Hepatocyte (in vitro differentiated cells): ENCODE measurements at regions not wholly inside any gene's neighbourhood (a gene's known extent, or its start where the extent isn't known, plus 50 kb on each side); places are given as distances from the start of the nearest gene placed in this dataset.

Experiments
- DNase-seq: peaks from one replicate; pipeline ENCODE4 v3.0.0-alpha.2; 2016; ENCODE audit warnings: low spot score
- H2AFZ ChIP-seq: fragments of 200-600 bp; sonication (generic); 2 replicates; pipeline ENCODE4 v1.6.0; 2016; ENCODE audit warnings: antibody characterized with exemption, mild to moderate bottlenecking
- H3K27ac ChIP-seq: fragments of 200-600 bp; sonication (generic); 2 replicates; pipeline ENCODE4 v1.5.1; 2016; ENCODE audit warnings: mild to moderate bottlenecking
- H3K27me3 ChIP-seq: fragments of 200-600 bp; sonication (generic); 2 replicates; pipeline ENCODE4 v1.6.1; 2016
- H3K36me3 ChIP-seq: fragments of 200-600 bp; sonication (generic); replicated peaks from 2 replicates; pipeline ENCODE4 v1.5.1; 2016; ENCODE audit warnings: low read depth; ENCODE audit not compliant: insufficient read depth
- H3K4me1 ChIP-seq: fragments of 200-600 bp; sonication (generic); 2 replicates; pipeline ENCODE4 v1.5.1; 2016; ENCODE audit warnings: mild to moderate bottlenecking, moderate library complexity; ENCODE audit not compliant: insufficient read depth
- H3K4me2 ChIP-seq: fragments of 200-600 bp; sonication (generic); 2 replicates; pipeline ENCODE4 v1.6.0; 2016
- H3K4me3 ChIP-seq: fragments of 200-600 bp; sonication (generic); 2 replicates; pipeline ENCODE4 v1.5.1; 2016; ENCODE audit warnings: mild to moderate bottlenecking
- H3K79me2 ChIP-seq: fragments of 200-600 bp; sonication (generic); 2 replicates; pipeline ENCODE4 v1.6.0; 2017; ENCODE audit warnings: mild to moderate bottlenecking
- H3K9me2 ChIP-seq: fragments of 200-600 bp; sonication (generic); replicated peaks from 2 replicates; pipeline ENCODE4 v1.6.0; 2017; ENCODE audit warnings: mild to moderate bottlenecking; ENCODE audit not compliant: insufficient read depth
- H3K9me3 ChIP-seq: fragments of 200-600 bp; sonication (generic); 2 replicates; pipeline ENCODE4 v1.5.1; 2016; ENCODE audit warnings: low read depth, mild to moderate bottlenecking
- H4K20me1 ChIP-seq: fragments of 200-600 bp; sonication (generic); 2 replicates; pipeline ENCODE4 v1.6.0; 2016; ENCODE audit warnings: mild to moderate bottlenecking; ENCODE audit not compliant: insufficient read depth, poor library complexity, severe bottlenecking
- EZH2 ChIP-seq: fragments of 200-600 bp; sonication (generic); IDR thresholded peaks from 2 replicates; pipeline ENCODE4 v1.6.1; 2016; ENCODE audit warnings: antibody characterized with exemption, mild to moderate bottlenecking, borderline replicate concordance
- EZH2phosphoT487 ChIP-seq: fragments of 200-600 bp; sonication (generic); IDR thresholded peaks from one replicate; pipeline ENCODE4 v1.6.1; 2018; ENCODE audit warnings: antibody characterized with exemption, mild to moderate bottlenecking, low read depth, moderate library complexity; ENCODE audit not compliant: unreplicated experiment, severe bottlenecking
- WGBS: methylation state at CpG from one replicate; pipeline ENCODE4 v1.1.6; 2016; ENCODE audit warnings: low lambda C conversion rate; ENCODE audit errors: missing lambda C conversion rate; 5-methylcytosine and 5-hydroxymethylcytosine counted together
- TF ChIP-seq, protein P1 (sequence below): fragments of 200-600 bp; sonication (generic); IDR thresholded peaks from 2 replicates; pipeline ENCODE4 v1.5.1; 2016; ENCODE audit warnings: antibody characterized with exemption, mild to moderate bottlenecking; ENCODE audit not compliant: poor library complexity

DNA sequence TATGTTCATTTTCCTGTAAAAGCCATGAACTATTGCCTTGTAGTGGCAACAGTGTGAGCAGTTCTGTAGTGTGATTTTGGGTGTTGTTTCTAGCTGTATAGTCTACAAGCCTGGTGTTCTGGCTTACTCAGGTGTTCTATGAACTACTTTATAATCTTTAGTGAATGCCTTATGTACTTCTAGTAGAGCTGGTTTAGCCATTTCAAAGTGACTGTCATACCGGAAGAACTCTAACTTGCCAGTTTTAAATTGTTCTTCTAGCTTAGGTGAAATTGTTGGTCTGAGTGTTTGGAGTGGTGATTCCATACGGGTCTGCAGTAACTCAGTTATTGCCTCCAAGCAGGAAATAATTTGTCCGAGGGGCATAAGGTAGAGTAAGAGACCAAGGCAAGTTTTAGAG is 150.2 kb upstream of the ZNF184 start:
- Histone ChIP-seq H3K9me2 (no peaks in the 10 kb centered on the region), H3K36me3 (no peaks in the 10 kb centered on the region), H4K20me1 (no peaks in the 10 kb centered on the region), H3K4me3 (no peak overlapping the region), H3K4me2 (no peak overlapping the region), H3K27me3 (peaks cover 5% of the 10 kb centered on the region), H3K9me3 (no peaks in the 10 kb centered on the region), H3K79me2 (no peaks in the 10 kb centered on the region), H2AFZ (no peak overlapping the region), H3K4me1 (no peaks in the 10 kb centered on the region), H3K27ac (no peak overlapping the region)
- 74% methylated on average over 3 of the region's 3 CpGs for WGBS
- no peak for DNase-seq
- no peak for TF ChIP-seq EZH2
- TF ChIP-seq, protein P1, sequence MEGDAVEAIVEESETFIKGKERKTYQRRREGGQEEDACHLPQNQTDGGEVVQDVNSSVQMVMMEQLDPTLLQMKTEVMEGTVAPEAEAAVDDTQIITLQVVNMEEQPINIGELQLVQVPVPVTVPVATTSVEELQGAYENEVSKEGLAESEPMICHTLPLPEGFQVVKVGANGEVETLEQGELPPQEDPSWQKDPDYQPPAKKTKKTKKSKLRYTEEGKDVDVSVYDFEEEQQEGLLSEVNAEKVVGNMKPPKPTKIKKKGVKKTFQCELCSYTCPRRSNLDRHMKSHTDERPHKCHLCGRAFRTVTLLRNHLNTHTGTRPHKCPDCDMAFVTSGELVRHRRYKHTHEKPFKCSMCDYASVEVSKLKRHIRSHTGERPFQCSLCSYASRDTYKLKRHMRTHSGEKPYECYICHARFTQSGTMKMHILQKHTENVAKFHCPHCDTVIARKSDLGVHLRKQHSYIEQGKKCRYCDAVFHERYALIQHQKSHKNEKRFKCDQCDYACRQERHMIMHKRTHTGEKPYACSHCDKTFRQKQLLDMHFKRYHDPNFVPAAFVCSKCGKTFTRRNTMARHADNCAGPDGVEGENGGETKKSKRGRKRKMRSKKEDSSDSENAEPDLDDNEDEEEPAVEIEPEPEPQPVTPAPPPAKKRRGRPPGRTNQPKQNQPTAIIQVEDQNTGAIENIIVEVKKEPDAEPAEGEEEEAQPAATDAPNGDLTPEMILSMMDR: no peak
- no peak for TF ChIP-seq EZH2phosphoT487

DNA sequence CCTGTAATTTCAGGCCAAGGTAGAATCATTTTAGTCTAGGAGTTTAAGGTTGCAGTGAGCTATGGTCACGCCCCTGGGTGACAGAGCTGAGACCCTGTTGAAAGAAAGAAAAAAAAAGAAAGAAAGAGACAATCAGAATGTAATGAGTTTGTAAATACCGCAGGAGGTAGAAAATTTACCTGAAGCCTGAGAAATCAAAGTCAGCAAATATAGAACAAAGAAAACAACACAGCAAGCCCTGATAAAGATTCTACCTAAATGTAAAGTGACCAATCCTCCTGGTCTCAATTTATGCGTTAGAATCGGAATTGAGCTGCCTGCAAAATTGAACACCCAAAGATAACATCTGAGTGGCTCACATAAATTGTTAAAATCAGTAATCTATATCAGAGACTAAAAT is 146.5 kb upstream of the ZNF184 start:
- no peaks in the 10 kb centered on the region for H3K9me2 ChIP-seq
- TF ChIP-seq EZH2 (no peak), EZH2phosphoT487 (no peak)
- TF ChIP-seq, protein P1: no peak
- no peaks in the 10 kb centered on the region for H3K79me2 ChIP-seq
- H3K4me3 ChIP-seq: no peak overlapping the region
- no peak overlapping the region for H2AFZ ChIP-seq
- no peaks in the 10 kb centered on the region for H3K4me1 ChIP-seq
- no peaks in the 10 kb centered on the region for H3K9me3 ChIP-seq
- H3K27ac ChIP-seq: no peak overlapping the region
- no peaks in the 10 kb centered on the region for H3K36me3 ChIP-seq
- H3K4me2 ChIP-seq: no peak overlapping the region
- WGBS: 47% methylated on average over 4 of the region's 4 CpGs
- peaks cover 5% of the 10 kb centered on the region for H3K27me3 ChIP-seq
- H4K20me1 ChIP-seq: no peaks in the 10 kb centered on the region
- no peak for DNase-seq

DNA sequence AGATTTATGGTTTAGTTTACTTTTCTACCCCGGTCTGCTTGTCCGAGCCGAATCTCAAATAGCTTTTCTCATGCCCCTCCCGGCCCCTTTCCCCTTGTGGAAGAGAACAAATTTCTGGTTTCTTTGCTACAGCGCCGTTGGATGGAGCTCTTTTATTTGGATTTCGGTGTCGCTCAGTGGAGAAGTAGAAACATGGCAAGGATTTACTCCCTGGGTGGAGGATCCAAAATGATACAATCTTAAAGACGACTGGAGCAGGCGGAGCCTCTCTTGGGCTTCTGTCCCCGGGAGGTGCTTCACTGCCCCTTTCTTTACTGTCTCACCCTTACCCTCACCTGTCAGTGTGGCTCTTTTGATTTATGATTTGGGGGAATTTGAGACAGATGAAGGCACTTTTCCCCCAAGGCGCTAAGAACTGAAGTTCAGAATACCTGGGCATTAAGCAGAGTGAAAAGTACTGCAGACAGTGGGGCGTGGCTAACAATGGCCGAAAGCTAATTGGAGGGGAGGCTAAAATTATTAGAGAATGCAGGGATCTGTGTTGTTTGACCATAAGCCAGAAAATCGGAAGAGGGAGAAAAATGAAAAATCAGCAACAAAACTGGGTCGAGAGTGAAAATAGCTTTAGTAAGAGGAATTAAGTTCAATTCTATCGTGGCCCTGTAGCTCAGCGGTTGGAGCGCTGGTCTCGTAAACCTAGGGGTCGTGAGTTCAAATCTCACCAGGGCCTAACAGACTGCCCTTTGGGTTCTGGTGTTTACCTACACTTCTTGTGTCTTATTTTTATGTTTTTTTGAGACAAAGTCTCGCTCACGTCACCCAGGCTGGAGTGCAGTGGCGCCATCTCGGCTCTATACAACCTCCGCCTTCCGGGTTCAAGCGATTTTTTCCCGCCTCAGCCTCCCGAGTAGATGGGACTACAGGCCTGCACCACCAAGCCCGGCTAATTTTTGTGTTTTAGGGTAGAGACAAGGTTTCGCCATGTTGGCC is 145.1 kb upstream of the ZNF184 start:
- peak overlapping the region; percentile 52 for H2AFZ ChIP-seq
- peak overlapping the region; percentile 78 for H3K4me2 ChIP-seq
- no peaks in the 10 kb centered on the region for H3K36me3 ChIP-seq
- TF ChIP-seq, protein P1: peak; percentile 26
- no peak for TF ChIP-seq EZH2
- WGBS: 30% methylated on average over 32 of the region's 32 CpGs
- H3K4me1 ChIP-seq: no peaks in the 10 kb centered on the region
- H3K27me3 ChIP-seq: peaks cover 5% of the 10 kb centered on the region
- H3K27ac ChIP-seq: peak overlapping the region; percentile 74
- H3K4me3 ChIP-seq: peak overlapping the region; percentile 34
- H3K9me2 ChIP-seq: no peaks in the 10 kb centered on the region
- no peaks in the 10 kb centered on the region for H3K79me2 ChIP-seq
- no peaks in the 10 kb centered on the region for H4K20me1 ChIP-seq
- H3K9me3 ChIP-seq: no peaks in the 10 kb centered on the region
- peak; percentile 65 for DNase-seq
